Retinal pigment epithelial cell (primary cell): ENCODE measurements at regions not wholly inside any gene's neighbourhood (a gene's known extent, or its start where the extent isn't known, plus 50 kb on each side); places are given as distances from the start of the nearest gene placed in this dataset.

Experiments
- DNase-seq: peaks from one replicate; pipeline ENCODE4 v3.0.0-alpha.2; 2010; ENCODE audit warnings: low read depth
- H3K4me3 ChIP-seq: 2 replicates; pipeline ENCODE4 v1.5.1; 2011; ENCODE audit warnings: mild to moderate bottlenecking, low read length, control low read depth, moderate library complexity
- TF ChIP-seq, protein P1 (sequence below): conservative IDR thresholded peaks from 2 replicates; pipeline ENCODE4 v1.5.1; 2011; ENCODE audit warnings: low read depth, low read length, control low read depth, inconsistent platforms

DNA sequence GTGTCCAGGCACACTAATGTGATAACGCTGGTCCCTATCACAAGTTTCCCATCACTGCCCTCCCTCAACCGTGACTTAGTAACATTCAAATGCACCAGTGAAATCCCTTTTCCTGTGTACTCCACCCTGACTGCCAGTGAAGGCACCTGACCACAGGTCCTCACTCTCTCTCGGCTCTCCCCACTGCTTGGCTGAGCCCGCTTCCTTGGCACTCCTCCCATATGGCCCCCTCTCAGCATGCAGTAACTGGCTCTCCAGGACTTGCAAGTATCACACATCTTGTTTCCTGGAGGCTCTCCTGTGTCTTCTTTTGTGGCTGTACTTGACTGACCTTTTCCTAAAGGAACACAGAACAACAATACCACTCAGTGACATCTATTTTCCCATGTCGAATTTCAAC is 292.0 kb upstream of the ZNF608 start:
- no peak for DNase-seq
- no peak overlapping the region for H3K4me3 ChIP-seq
- TF ChIP-seq, protein P1, sequence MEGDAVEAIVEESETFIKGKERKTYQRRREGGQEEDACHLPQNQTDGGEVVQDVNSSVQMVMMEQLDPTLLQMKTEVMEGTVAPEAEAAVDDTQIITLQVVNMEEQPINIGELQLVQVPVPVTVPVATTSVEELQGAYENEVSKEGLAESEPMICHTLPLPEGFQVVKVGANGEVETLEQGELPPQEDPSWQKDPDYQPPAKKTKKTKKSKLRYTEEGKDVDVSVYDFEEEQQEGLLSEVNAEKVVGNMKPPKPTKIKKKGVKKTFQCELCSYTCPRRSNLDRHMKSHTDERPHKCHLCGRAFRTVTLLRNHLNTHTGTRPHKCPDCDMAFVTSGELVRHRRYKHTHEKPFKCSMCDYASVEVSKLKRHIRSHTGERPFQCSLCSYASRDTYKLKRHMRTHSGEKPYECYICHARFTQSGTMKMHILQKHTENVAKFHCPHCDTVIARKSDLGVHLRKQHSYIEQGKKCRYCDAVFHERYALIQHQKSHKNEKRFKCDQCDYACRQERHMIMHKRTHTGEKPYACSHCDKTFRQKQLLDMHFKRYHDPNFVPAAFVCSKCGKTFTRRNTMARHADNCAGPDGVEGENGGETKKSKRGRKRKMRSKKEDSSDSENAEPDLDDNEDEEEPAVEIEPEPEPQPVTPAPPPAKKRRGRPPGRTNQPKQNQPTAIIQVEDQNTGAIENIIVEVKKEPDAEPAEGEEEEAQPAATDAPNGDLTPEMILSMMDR, result no peak

DNA sequence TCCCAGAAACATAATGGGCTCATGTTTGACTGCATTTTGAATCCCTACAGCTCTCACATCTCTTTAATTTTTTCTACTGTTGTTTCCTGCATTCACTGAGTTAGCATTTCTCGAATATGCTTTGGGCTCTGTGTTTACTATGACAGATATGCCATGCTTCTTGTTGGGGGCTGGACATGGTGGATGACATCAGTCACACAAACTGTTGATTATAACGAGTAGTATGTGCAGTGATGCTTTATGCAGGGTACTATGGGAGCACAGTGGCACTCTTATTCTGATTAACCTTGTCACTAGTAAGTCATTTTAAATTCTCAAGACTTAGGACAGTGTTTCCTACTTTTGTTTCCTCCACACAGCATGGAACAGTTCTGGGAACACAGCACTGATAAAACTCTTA is 295.4 kb upstream of the ZNF608 start:
- no peak for DNase-seq
- H3K4me3 ChIP-seq, result no peak overlapping the region
- TF ChIP-seq, protein P1, result no peak

GRCh38 chr5:125042261-125042890 is 295.9 kb upstream of the ZNF608 start:
- TF ChIP-seq, protein P1, result no peak
- no peak for DNase-seq
- no peak overlapping the region for H3K4me3 ChIP-seq

- DNase-seq, result peak; percentile 89
- TF ChIP-seq, protein P1, result no peak
- no peak overlapping the region for H3K4me3 ChIP-seq
These were observed 297.4 kb upstream of the ZNF608 start for GRCh38 chr5:125043781-125044391.

GRCh38 chr5:125044491-125045282 is 298.2 kb upstream of the ZNF608 start:
- H3K4me3 ChIP-seq, result no peak overlapping the region
- TF ChIP-seq, protein P1, result no peak
- DNase-seq, result no peak

DNA sequence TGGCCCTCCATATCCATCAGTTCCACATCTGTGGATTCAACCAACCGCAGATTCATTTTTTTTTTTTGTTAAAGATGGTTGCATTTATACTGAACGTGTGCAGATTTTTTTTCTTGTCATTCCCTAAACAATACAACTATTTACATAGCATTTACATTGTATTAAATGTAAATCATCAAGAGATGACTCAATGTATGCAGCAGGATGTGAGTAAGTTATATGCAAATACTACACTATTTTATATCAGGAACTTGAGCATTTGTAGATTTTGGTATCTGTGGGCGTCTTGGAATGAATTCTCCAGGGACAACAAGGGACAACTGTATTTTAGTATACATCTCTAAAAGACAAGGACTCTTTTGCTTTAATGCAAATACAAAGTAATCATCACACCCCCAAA is 299.2 kb upstream of the ZNF608 start:
- TF ChIP-seq, protein P1, result no peak
- no peak overlapping the region for H3K4me3 ChIP-seq
- DNase-seq, result no peak
